DND-41 (cell line): ENCODE measurements at regions not wholly inside any gene's neighbourhood (a gene's known extent, or its start where the extent isn't known, plus 50 kb on each side); places are given as distances from the start of the nearest gene placed in this dataset.

Experiments
- ATAC-seq: fragments of 200-7000 bp; cut with Tn5 transposase; 3 replicates; pipeline ENCODE4 v1.9.1; 2021; ENCODE audit warnings: low read depth; ENCODE audit not compliant: insufficient read depth
- DNase-seq: peaks from one replicate; pipeline ENCODE4 v3.0.0-alpha.2; 2020
- H2AFZ ChIP-seq: 2 replicates; pipeline ENCODE4 v1.6.0; 2012; ENCODE audit warnings: low read depth, low read length
- H3K27ac ChIP-seq: 2 replicates; pipeline ENCODE4 v1.5.1; 2012; ENCODE audit warnings: low read length, inconsistent platforms
- H3K27me3 ChIP-seq: fragments of 200-600 bp; sonication (generic); 2 replicates; pipeline ENCODE4 v1.6.0; 2012; ENCODE audit warnings: low read length, mild to moderate bottlenecking, inconsistent platforms; ENCODE audit not compliant: insufficient read depth, poor library complexity
- H3K36me3 ChIP-seq: 2 replicates; pipeline ENCODE4 v1.5.1; 2012; ENCODE audit warnings: low read length, inconsistent platforms; ENCODE audit not compliant: insufficient read depth
- H3K4me1 ChIP-seq: 2 replicates; pipeline ENCODE4 v1.5.1; 2012; ENCODE audit warnings: mild to moderate bottlenecking, low read length; ENCODE audit not compliant: insufficient read depth
- H3K4me2 ChIP-seq: 2 replicates; pipeline ENCODE4 v1.6.0; 2012; ENCODE audit warnings: mild to moderate bottlenecking, moderate library complexity, low read length, inconsistent platforms; ENCODE audit not compliant: insufficient read depth
- H3K4me3 ChIP-seq, 2 experiments: fragments of 200-600 bp in 1 of 2; shearing (Covaris generic) in 1 of 2; 2 replicates each; pipeline ENCODE4 v1.5.1; 2012 to 2016; ENCODE audit warnings: inconsistent platforms in 2 of 2, low read length in 2 of 2, mild to moderate bottlenecking in 2 of 2, low read depth in 1 of 2, moderate library complexity in 1 of 2
- H3K79me2 ChIP-seq: 2 replicates; pipeline ENCODE4 v1.6.0; 2012; ENCODE audit warnings: low read length, inconsistent platforms; ENCODE audit not compliant: insufficient read depth
- H3K9ac ChIP-seq: 2 replicates; pipeline ENCODE4 v1.6.0; 2012; ENCODE audit warnings: low read depth, mild to moderate bottlenecking, inconsistent platforms, low read length, moderate library complexity
- H3K9me3 ChIP-seq: 2 replicates; pipeline ENCODE4 v1.5.1; 2012; ENCODE audit warnings: low read length, moderate library complexity, mild to moderate bottlenecking, inconsistent platforms; ENCODE audit not compliant: insufficient read depth, severe bottlenecking
- H4K20me1 ChIP-seq: 2 replicates; pipeline ENCODE4 v1.6.0; 2012; ENCODE audit warnings: low read length; ENCODE audit not compliant: insufficient read depth
- CTCF ChIP-seq: IDR thresholded peaks from 2 replicates; pipeline ENCODE4 v1.5.1; 2012; ENCODE audit warnings: borderline replicate concordance, low read length, moderate library complexity, mild to moderate bottlenecking; ENCODE audit not compliant: poor library complexity, severe bottlenecking; ENCODE audit errors: extremely low read depth
- EZH2 ChIP-seq: IDR thresholded peaks from 3 replicates; pipeline ENCODE4 v1.6.1; 2012; ENCODE audit warnings: borderline replicate concordance, low read depth, mild to moderate bottlenecking, moderate library complexity, low read length, inconsistent platforms; ENCODE audit not compliant: severe bottlenecking

GRCh38 chr17:77798031-77798430 is 160.5 kb upstream of the TNRC6C start:
- Histone ChIP-seq H3K27me3 (no peaks in the 10 kb centered on the region), H3K4me1 (no peaks in the 10 kb centered on the region), H3K4me2 (no peak overlapping the region), H3K4me3 (no peak overlapping the region), H3K79me2 (no peaks in the 10 kb centered on the region), H2AFZ (no peak overlapping the region), H3K9me3 (no peaks in the 10 kb centered on the region), H4K20me1 (no peaks in the 10 kb centered on the region), H3K36me3 (no peaks in the 10 kb centered on the region), H3K27ac (no peak overlapping the region), H3K9ac (no peak overlapping the region)
- ATAC-seq (no peak), DNase-seq (no peak)
- TF ChIP-seq EZH2 (no peak), CTCF (no peak)

DNA sequence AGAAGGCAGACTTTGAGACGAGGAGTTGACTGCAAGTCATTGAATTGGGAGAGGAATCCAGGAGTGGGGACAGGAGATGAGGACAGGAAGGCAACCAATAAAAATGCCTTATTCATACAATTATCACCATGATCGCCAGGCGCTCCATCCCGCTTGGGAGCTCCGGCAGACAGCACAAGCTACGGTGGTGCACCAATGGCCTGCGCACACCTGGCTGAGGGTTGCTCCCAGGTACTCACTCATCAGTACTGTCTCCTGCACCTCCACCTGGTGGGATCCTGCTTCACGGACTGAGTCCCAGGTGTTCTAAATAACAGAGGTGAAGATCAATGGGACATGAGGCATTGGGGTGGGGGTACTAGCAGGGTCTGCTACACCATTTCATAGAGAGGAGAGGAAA is 160.0 kb upstream of the TNRC6C start:
- H3K27ac ChIP-seq: no peak overlapping the region
- H3K27me3 ChIP-seq: no peaks in the 10 kb centered on the region
- DNase-seq (no peak), ATAC-seq (no peak)
- no peak overlapping the region for H3K4me2 ChIP-seq
- TF ChIP-seq EZH2: no peak
- TF ChIP-seq CTCF: no peak
- no peak overlapping the region for H3K9ac ChIP-seq
- no peak overlapping the region for H2AFZ ChIP-seq
- no peaks in the 10 kb centered on the region for H3K79me2 ChIP-seq
- H4K20me1 ChIP-seq: no peaks in the 10 kb centered on the region
- H3K9me3 ChIP-seq: no peaks in the 10 kb centered on the region
- no peaks in the 10 kb centered on the region for H3K36me3 ChIP-seq
- no peak overlapping the region for H3K4me3 ChIP-seq
- no peaks in the 10 kb centered on the region for H3K4me1 ChIP-seq

- no peak for ATAC-seq
- no peaks in the 10 kb centered on the region for H3K27me3 ChIP-seq
- H4K20me1 ChIP-seq: no peaks in the 10 kb centered on the region
- H3K27ac ChIP-seq: no peak overlapping the region
- no peak overlapping the region for H2AFZ ChIP-seq
- no peaks in the 10 kb centered on the region for H3K4me1 ChIP-seq
- TF ChIP-seq EZH2 (no peak), CTCF (no peak)
- H3K79me2 ChIP-seq: no peaks in the 10 kb centered on the region
- H3K9me3 ChIP-seq: no peaks in the 10 kb centered on the region
- no peak overlapping the region for H3K9ac ChIP-seq
- H3K36me3 ChIP-seq: no peaks in the 10 kb centered on the region
- no peak overlapping the region for H3K4me2 ChIP-seq
- no peak overlapping the region for H3K4me3 ChIP-seq
- no peak for DNase-seq
Observed at GRCh38 chr17:77800816-77801215, 157.7 kb upstream of the TNRC6C start.
